Vagina (tissue), 2 donors: ENCODE measurements at regions not wholly inside any gene's neighbourhood (a gene's known extent, or its start where the extent isn't known, plus 50 kb on each side); places are given as distances from the start of the nearest gene placed in this dataset.

ENCODE experiments used
- DNase-seq, 2 donors: peaks; one replicate each; pipeline ENCODE4 v3.0.0-alpha.2; 2017; ENCODE audit errors: extremely low spot score in 2 of 2
- H3K27ac ChIP-seq: fragments of 200-600 bp; sonication (generic); one replicate; pipeline ENCODE4 v1.5.1; 2019
- H3K27me3 ChIP-seq: fragments of 200-600 bp; sonication (generic); one replicate; pipeline ENCODE4 v1.5.1; 2019
- H3K36me3 ChIP-seq, 2 donors: fragments of 200-600 bp; sonication (generic); one replicate each; pipeline ENCODE4 v1.5.1; 2017 to 2019
- H3K4me1 ChIP-seq: fragments of 200-600 bp; sonication (generic); one replicate; pipeline ENCODE4 v1.5.1; 2019
- H3K4me3 ChIP-seq, 2 donors: fragments of 200-600 bp; sonication (generic); 1 replicate in 1 of 2; 2 replicates in 1 of 2; pipeline ENCODE4 v1.5.1; 2016 to 2019
- H3K9me3 ChIP-seq: fragments of 200-600 bp; sonication (generic); one replicate; pipeline ENCODE4 v1.5.1; 2019
- POLR2A ChIP-seq, 2 donors: fragments of 450-650 bp; IDR thresholded peaks; one replicate each; pipeline ENCODE4 v1.6.1; 2017; ENCODE audit warnings: antibody characterized with exemption in 2 of 2, mild to moderate bottlenecking in 2 of 2, moderate library complexity in 2 of 2
- POLR2AphosphoS5 ChIP-seq, 2 donors: sonication (generic); formaldehyde crosslinking; IDR thresholded peaks; one replicate each; pipeline ENCODE4 v1.9.0; 2017; ENCODE audit warnings: antibody characterized with exemption in 2 of 2, mild to moderate bottlenecking in 2 of 2, low read depth in 1 of 2; ENCODE audit not compliant: insufficient read depth in 1 of 2
- intact Hi-C: fragments of 100-400 bp; cut with DNase I; formaldehyde crosslinking; loops from one replicate; pipeline ENCODE4 v1.15.1; 2023
- TF ChIP-seq, protein P1 (sequence below), 3 experiments: fragments of 450-650 bp in 2 of 3; fragments of 200-600 bp in 1 of 3; sonication (generic) in 1 of 3; IDR thresholded peaks; one replicate each; pipeline ENCODE4 v1.5.1; 2017 to 2019; ENCODE audit warnings: antibody characterized with exemption in 3 of 3, mild to moderate bottlenecking in 2 of 3, moderate library complexity in 2 of 3

GRCh38 chr9:25517701-25518100 is 160.5 kb downstream of the TUSC1 start:
- no peaks in the 10 kb centered on the region for H3K9me3 ChIP-seq
- H3K36me3 ChIP-seq = no peaks in the 10 kb centered on the region
- H3K4me1 ChIP-seq = no peaks in the 10 kb centered on the region
- DNase-seq = no peak
- no peak overlapping the region for H3K4me3 ChIP-seq
- no peak overlapping the region for H3K27ac ChIP-seq
- no peaks in the 10 kb centered on the region for H3K27me3 ChIP-seq
- intact Hi-C loops = no loop called here
- TF ChIP-seq POLR2A (IDR thresholded peaks at IDR 0.05) = no peak
- TF ChIP-seq POLR2AphosphoS5 (IDR thresholded peaks at IDR 0.05; ENCODE audit: insufficient read depth in 1 of 2, low read depth in 1 of 2) = no peak
- TF ChIP-seq, protein P1, sequence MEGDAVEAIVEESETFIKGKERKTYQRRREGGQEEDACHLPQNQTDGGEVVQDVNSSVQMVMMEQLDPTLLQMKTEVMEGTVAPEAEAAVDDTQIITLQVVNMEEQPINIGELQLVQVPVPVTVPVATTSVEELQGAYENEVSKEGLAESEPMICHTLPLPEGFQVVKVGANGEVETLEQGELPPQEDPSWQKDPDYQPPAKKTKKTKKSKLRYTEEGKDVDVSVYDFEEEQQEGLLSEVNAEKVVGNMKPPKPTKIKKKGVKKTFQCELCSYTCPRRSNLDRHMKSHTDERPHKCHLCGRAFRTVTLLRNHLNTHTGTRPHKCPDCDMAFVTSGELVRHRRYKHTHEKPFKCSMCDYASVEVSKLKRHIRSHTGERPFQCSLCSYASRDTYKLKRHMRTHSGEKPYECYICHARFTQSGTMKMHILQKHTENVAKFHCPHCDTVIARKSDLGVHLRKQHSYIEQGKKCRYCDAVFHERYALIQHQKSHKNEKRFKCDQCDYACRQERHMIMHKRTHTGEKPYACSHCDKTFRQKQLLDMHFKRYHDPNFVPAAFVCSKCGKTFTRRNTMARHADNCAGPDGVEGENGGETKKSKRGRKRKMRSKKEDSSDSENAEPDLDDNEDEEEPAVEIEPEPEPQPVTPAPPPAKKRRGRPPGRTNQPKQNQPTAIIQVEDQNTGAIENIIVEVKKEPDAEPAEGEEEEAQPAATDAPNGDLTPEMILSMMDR (IDR thresholded peaks at IDR 0.05) = no peak

DNA sequence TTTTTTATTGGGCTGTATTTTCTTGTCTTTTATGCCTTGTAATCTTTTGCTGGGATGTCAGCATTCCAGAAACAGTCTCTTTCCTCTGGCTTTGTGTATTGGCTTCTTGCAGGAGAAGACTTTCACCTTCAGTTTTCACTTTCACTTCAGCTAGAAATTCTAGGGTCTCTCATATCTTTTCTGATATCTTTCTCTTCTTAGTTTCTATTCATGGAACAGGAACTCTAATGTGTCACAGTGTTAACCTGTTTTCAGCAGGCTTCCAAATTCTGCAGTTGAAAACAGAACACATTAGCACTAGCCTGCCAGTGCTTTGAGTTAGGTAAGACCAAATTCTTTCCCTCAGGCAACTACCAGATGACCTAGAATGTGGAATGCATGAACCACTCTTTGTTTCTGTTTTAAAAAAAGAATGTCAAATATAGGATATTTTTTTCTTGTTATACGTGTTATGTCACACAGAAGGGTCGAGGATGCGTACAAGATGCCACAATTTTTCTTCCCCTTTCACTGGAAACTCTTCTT is 164.7 kb downstream of the TUSC1 start:
- intact Hi-C loops = no loop called here
- TF ChIP-seq, protein P1 (IDR thresholded peaks at IDR 0.05) = no peak
- no peak for TF ChIP-seq POLR2A (IDR thresholded peaks at IDR 0.05)
- TF ChIP-seq POLR2AphosphoS5 (IDR thresholded peaks at IDR 0.05; ENCODE audit: insufficient read depth in 1 of 2, low read depth in 1 of 2) = no peak
- no peaks in the 10 kb centered on the region for H3K9me3 ChIP-seq
- H3K27ac ChIP-seq = no peak overlapping the region
- no peaks in the 10 kb centered on the region for H3K4me1 ChIP-seq
- no peak for DNase-seq
- no peak overlapping the region for H3K4me3 ChIP-seq
- H3K36me3 ChIP-seq = no peaks in the 10 kb centered on the region
- H3K27me3 ChIP-seq = no peaks in the 10 kb centered on the region

DNA sequence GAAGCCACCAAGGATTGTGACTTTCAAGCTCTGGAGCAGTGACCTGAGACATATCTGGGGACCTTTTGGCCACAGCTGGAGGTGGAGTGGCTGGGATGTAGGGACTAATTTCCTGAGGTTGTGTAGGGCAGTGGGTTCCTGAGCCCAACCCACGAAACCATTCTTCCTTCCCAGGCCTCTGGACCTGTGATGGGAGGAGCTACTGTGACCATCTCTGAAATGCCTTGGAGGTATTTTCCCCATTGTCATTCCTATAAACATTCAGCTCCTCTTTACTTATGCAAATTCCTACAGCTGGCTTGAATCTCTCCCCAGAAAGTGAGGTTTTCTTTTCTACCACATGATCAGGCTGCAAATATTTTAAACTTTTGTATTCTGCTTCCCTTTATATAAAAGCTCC is 172.6 kb downstream of the TUSC1 start:
- H3K9me3 ChIP-seq = no peaks in the 10 kb centered on the region
- no peaks in the 10 kb centered on the region for H3K4me1 ChIP-seq
- no peak for DNase-seq
- TF ChIP-seq POLR2AphosphoS5 (IDR thresholded peaks at IDR 0.05; ENCODE audit: insufficient read depth in 1 of 2, low read depth in 1 of 2) (no peak), POLR2A (IDR thresholded peaks at IDR 0.05) (no peak)
- TF ChIP-seq, protein P1 (IDR thresholded peaks at IDR 0.05) = no peak
- intact Hi-C loops = no loop called here
- no peaks in the 10 kb centered on the region for H3K36me3 ChIP-seq
- no peak overlapping the region for H3K27ac ChIP-seq
- no peak overlapping the region for H3K4me3 ChIP-seq
- no peaks in the 10 kb centered on the region for H3K27me3 ChIP-seq

DNA sequence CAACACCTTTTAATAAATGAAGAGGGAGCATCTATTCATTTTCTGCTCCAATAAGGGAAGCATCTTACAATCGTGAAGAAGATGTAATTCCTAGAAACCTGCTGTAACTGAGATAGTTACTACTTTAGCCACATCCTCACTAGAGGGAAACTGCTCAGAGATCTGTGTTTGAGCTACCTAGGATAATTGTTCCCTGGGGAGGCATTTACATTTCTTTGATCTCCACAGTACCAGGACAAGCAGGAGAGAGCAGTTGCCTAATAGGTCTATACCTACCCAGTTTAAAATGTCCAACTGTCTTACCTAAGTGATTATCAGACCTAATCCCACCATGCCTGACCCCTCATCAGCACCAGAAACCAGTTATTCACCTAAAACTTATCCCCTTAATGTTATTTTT is 196.9 kb downstream of the TUSC1 start:
- intact Hi-C loops = no loop called here
- DNase-seq = no peak
- no peak for TF ChIP-seq POLR2AphosphoS5 (IDR thresholded peaks at IDR 0.05; ENCODE audit: insufficient read depth in 1 of 2, low read depth in 1 of 2)
- TF ChIP-seq, protein P1 (IDR thresholded peaks at IDR 0.05) = no peak
- no peak for TF ChIP-seq POLR2A (IDR thresholded peaks at IDR 0.05)
- Histone ChIP-seq H3K4me3 (no peak overlapping the region), H3K36me3 (no peaks in the 10 kb centered on the region), H3K4me1 (no peaks in the 10 kb centered on the region), H3K27ac (no peak overlapping the region), H3K9me3 (no peaks in the 10 kb centered on the region), H3K27me3 (no peaks in the 10 kb centered on the region)

DNA sequence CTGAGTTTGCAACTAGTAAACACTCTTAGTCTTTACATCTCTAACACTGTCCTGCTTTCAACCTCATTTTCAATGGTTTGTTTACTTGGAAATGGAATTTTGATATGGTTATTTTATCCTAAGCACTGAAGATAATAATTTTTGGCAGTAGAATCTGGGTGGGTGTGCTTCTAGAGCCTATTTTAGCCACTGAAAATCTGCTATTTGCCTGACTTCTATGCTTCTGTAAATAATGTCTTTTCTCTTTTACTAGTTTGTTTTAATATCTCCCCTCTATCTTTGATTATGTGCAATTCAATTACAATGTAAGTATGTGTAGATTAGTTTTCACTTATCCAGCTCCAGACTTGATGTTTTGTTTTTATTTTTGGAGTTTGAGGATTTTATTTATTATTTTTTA is 197.5 kb downstream of the TUSC1 start:
- intact Hi-C loops = no loop called here
- no peak for DNase-seq
- Histone ChIP-seq H3K4me1 (no peaks in the 10 kb centered on the region), H3K9me3 (no peaks in the 10 kb centered on the region), H3K4me3 (no peak overlapping the region), H3K27me3 (no peaks in the 10 kb centered on the region), H3K27ac (no peak overlapping the region), H3K36me3 (no peaks in the 10 kb centered on the region)
- no peak for TF ChIP-seq POLR2AphosphoS5 (IDR thresholded peaks at IDR 0.05; ENCODE audit: insufficient read depth in 1 of 2, low read depth in 1 of 2)
- TF ChIP-seq, protein P1 (IDR thresholded peaks at IDR 0.05) = no peak
- TF ChIP-seq POLR2A (IDR thresholded peaks at IDR 0.05) = no peak
